Stimulated activated CD4-positive, alpha-beta T cell treated with anti-CD3 and anti-CD28 coated beads, Interleukin-1b, Interleukin-23, amount 100 ng/mL, for 48 hours (primary cell): ENCODE measurements at regions not wholly inside any gene's neighbourhood (a gene's known extent, or its start where the extent isn't known, plus 50 kb on each side); places are given as distances from the start of the nearest gene placed in this dataset.

Experiments
- DNase-seq: peaks from one replicate; pipeline ENCODE4 v3.0.0-alpha.2; 2020

GRCh38 chr7:36076074-36076473 is 77.0 kb upstream of the EEPD1 start:
- no peak for DNase-seq

GRCh38 chr7:36078816-36079360 is 74.2 kb upstream of the EEPD1 start:
- DNase-seq: no peak

- no peak for DNase-seq
Measured at GRCh38 chr7:36079446-36080025, 73.5 kb upstream of the EEPD1 start.

- no peak for DNase-seq
Measured at GRCh38 chr7:36080843-36081242, 72.2 kb upstream of the EEPD1 start.

- no peak for DNase-seq
Measured at GRCh38 chr7:36082216-36082615, 70.8 kb upstream of the EEPD1 start.

- DNase-seq: no peak
Measured at GRCh38 chr7:36082910-36083309, 70.1 kb upstream of the EEPD1 start.

- DNase-seq: no peak
Measured at GRCh38 chr7:36083626-36084380, 69.3 kb upstream of the EEPD1 start.

GRCh38 chr7:36084485-36085091 is 68.5 kb upstream of the EEPD1 start:
- DNase-seq: no peak

GRCh38 chr7:36085096-36085495 is 68.0 kb upstream of the EEPD1 start:
- no peak for DNase-seq

- no peak for DNase-seq
Measured at GRCh38 chr7:36086571-36086970, 66.5 kb upstream of the EEPD1 start.

GRCh38 chr7:36088553-36088952 is 64.5 kb upstream of the EEPD1 start:
- no peak for DNase-seq

GRCh38 chr7:36088966-36089365 is 64.1 kb upstream of the EEPD1 start:
- no peak for DNase-seq

- DNase-seq: no peak
Measured at GRCh38 chr7:36090976-36091873, 61.8 kb upstream of the EEPD1 start.

GRCh38 chr7:36091874-36092176 is 61.2 kb upstream of the EEPD1 start:
- no peak for DNase-seq

- DNase-seq: no peak
Measured at GRCh38 chr7:36092221-36092771, 60.8 kb upstream of the EEPD1 start.

GRCh38 chr7:36096460-36097095 is 56.5 kb upstream of the EEPD1 start:
- no peak for DNase-seq

- DNase-seq: no peak
Measured at GRCh38 chr7:36098096-36098495, 55.0 kb upstream of the EEPD1 start.

GRCh38 chr7:36100226-36100625 is 52.8 kb upstream of the EEPD1 start:
- no peak for DNase-seq

- DNase-seq: no peak
Measured at GRCh38 chr7:36100634-36101033, 52.4 kb upstream of the EEPD1 start.
